ENCODE measurements at regions not wholly inside any gene's neighbourhood (a gene's known extent, or its start where the extent isn't known, plus 50 kb on each side); places are given as distances from the start of the nearest gene placed in this dataset.

DNA sequence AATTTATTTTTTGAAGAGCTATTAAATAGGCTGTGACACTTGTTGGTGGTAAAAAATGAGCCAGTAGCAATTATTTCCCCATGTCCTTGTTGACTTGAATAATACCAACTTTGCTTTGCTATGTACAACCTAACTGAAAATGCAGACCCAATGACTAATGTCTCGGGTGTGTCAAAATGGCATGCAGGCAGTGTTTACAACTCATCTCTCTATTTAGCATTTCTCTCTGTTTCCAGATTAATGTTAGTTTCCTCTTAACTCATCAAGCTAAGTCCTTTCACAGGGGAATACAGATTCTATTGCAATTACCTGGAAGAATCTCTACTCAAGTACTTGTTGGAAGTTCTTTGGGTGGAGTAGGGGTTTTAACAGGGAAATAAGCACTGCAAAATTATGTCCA, 504.4 kb downstream of the BCKDHB start:
- Histone ChIP-seq H3K79me2 (ENCODE audit: insufficient read depth, low read length) (no peaks in the 10 kb centered on the region), H3K4me2 (ENCODE audit: low read length) (no peak overlapping the region)

GRCh38 chr6:80608881-80609280, 502.4 kb downstream of the BCKDHB start:
- no peak overlapping the region for H2AFZ ChIP-seq (ENCODE audit: low read length)
- H3K27ac ChIP-seq (ENCODE audit: low read depth, low read length, poor library complexity, severe bottlenecking) = no peak overlapping the region
- H3K36me3 ChIP-seq (ENCODE audit: insufficient read depth, low read length) = no peaks in the 10 kb centered on the region
- no peaks in the 10 kb centered on the region for H4K20me1 ChIP-seq (ENCODE audit: insufficient read depth, low read length)
- H3K4me2 ChIP-seq (ENCODE audit: low read length) = no peak overlapping the region
- no peaks in the 10 kb centered on the region for H3K9me3 ChIP-seq (ENCODE audit: low read length)
- H3K27me3 ChIP-seq (ENCODE audit: insufficient read depth, low read length) = no peaks in the 10 kb centered on the region
- H3F3A ChIP-seq (ENCODE audit: insufficient read depth, low read length) = no peaks in the 10 kb centered on the region
- H3K4me1 ChIP-seq (ENCODE audit: insufficient read depth, low read length, severe bottlenecking) = no peaks in the 10 kb centered on the region
- H3K9me2 ChIP-seq (ENCODE audit: low read depth, low read length) = no peaks in the 10 kb centered on the region
- no peaks in the 10 kb centered on the region for H3K79me2 ChIP-seq (ENCODE audit: insufficient read depth, low read length)
- no peak for TF ChIP-seq EZH2 (IDR thresholded peaks at IDR 0.05; ENCODE audit: borderline replicate concordance, low read length)
- TF ChIP-seq, protein P1, sequence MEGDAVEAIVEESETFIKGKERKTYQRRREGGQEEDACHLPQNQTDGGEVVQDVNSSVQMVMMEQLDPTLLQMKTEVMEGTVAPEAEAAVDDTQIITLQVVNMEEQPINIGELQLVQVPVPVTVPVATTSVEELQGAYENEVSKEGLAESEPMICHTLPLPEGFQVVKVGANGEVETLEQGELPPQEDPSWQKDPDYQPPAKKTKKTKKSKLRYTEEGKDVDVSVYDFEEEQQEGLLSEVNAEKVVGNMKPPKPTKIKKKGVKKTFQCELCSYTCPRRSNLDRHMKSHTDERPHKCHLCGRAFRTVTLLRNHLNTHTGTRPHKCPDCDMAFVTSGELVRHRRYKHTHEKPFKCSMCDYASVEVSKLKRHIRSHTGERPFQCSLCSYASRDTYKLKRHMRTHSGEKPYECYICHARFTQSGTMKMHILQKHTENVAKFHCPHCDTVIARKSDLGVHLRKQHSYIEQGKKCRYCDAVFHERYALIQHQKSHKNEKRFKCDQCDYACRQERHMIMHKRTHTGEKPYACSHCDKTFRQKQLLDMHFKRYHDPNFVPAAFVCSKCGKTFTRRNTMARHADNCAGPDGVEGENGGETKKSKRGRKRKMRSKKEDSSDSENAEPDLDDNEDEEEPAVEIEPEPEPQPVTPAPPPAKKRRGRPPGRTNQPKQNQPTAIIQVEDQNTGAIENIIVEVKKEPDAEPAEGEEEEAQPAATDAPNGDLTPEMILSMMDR (IDR thresholded peaks at IDR 0.05; ENCODE audit: low read length) = no peak
- no peak overlapping the region for H3K4me3 ChIP-seq (ENCODE audit: low read depth, low read length, poor library complexity, severe bottlenecking)
- H3K9ac ChIP-seq (ENCODE audit: low read length) = no peak overlapping the region

More for the DNA sequence above, 504.4 kb downstream of the BCKDHB start:
- H2AFZ ChIP-seq (ENCODE audit: low read length) = no peak overlapping the region
- no peaks in the 10 kb centered on the region for H3K9me3 ChIP-seq (ENCODE audit: low read length)
- no peak overlapping the region for H3K27ac ChIP-seq (ENCODE audit: low read depth, low read length, poor library complexity, severe bottlenecking)
- no peaks in the 10 kb centered on the region for H4K20me1 ChIP-seq (ENCODE audit: insufficient read depth, low read length)
- H3K9ac ChIP-seq (ENCODE audit: low read length) = no peak overlapping the region
- H3K27me3 ChIP-seq (ENCODE audit: insufficient read depth, low read length) = no peaks in the 10 kb centered on the region
- H3K4me3 ChIP-seq (ENCODE audit: low read depth, low read length, poor library complexity, severe bottlenecking) = no peak overlapping the region
- H3K4me1 ChIP-seq (ENCODE audit: insufficient read depth, low read length, severe bottlenecking) = no peaks in the 10 kb centered on the region
- no peak for TF ChIP-seq EZH2 (IDR thresholded peaks at IDR 0.05; ENCODE audit: borderline replicate concordance, low read length)
- TF ChIP-seq, protein P1 (IDR thresholded peaks at IDR 0.05; ENCODE audit: low read length) = no peak
- no peaks in the 10 kb centered on the region for H3K36me3 ChIP-seq (ENCODE audit: insufficient read depth, low read length)
- H3F3A ChIP-seq (ENCODE audit: insufficient read depth, low read length) = no peaks in the 10 kb centered on the region
- H3K9me2 ChIP-seq (ENCODE audit: low read depth, low read length) = no peaks in the 10 kb centered on the region

GRCh38 chr6:80607811-80608391, 501.4 kb downstream of the BCKDHB start:
- no peaks in the 10 kb centered on the region for H3K27me3 ChIP-seq (ENCODE audit: insufficient read depth, low read length)
- no peak overlapping the region for H3K9ac ChIP-seq (ENCODE audit: low read length)
- no peak overlapping the region for H3K4me3 ChIP-seq (ENCODE audit: low read depth, low read length, poor library complexity, severe bottlenecking)
- no peaks in the 10 kb centered on the region for H4K20me1 ChIP-seq (ENCODE audit: insufficient read depth, low read length)
- no peaks in the 10 kb centered on the region for H3K79me2 ChIP-seq (ENCODE audit: insufficient read depth, low read length)
- H3K9me2 ChIP-seq (ENCODE audit: low read depth, low read length) = no peaks in the 10 kb centered on the region
- no peaks in the 10 kb centered on the region for H3F3A ChIP-seq (ENCODE audit: insufficient read depth, low read length)
- H3K36me3 ChIP-seq (ENCODE audit: insufficient read depth, low read length) = no peaks in the 10 kb centered on the region
- H3K4me2 ChIP-seq (ENCODE audit: low read length) = no peak overlapping the region
- no peak overlapping the region for H3K27ac ChIP-seq (ENCODE audit: low read depth, low read length, poor library complexity, severe bottlenecking)
- no peaks in the 10 kb centered on the region for H3K9me3 ChIP-seq (ENCODE audit: low read length)
- no peak for TF ChIP-seq EZH2 (IDR thresholded peaks at IDR 0.05; ENCODE audit: borderline replicate concordance, low read length)
- TF ChIP-seq, protein P1 (IDR thresholded peaks at IDR 0.05; ENCODE audit: low read length) = no peak
- H2AFZ ChIP-seq (ENCODE audit: low read length) = no peak overlapping the region
- H3K4me1 ChIP-seq (ENCODE audit: insufficient read depth, low read length, severe bottlenecking) = no peaks in the 10 kb centered on the region

All from OCI-LY1 (cell line).